ENCODE measurements at regions not wholly inside any gene's neighbourhood (a gene's known extent, or its start where the extent isn't known, plus 50 kb on each side); places are given as distances from the start of the nearest gene placed in this dataset.

DNA sequence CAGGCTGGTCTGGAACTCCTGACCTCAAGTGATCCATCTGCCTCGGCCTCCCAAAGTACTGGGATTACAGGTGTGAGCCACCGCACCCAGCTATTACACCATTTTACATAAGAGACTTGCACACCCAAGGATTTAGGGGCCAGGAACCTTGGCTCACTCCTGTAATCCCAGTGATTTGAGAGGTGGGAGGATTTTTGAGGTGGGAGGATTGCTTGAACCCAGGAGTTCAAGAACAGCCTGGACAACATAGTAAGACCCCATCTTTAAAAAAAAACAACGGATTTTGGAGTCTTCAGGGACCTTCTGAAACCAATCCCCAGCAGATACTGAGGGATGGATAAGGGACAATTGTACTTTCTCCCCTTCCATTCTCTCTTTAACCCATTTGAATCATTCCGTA lies 55.3 kb upstream of the PIM1 start:
- Histone ChIP-seq H3K9me3 (no peaks in the 10 kb centered on the region), H3K4me3 (no peak overlapping the region), H3K36me3 (no peaks in the 10 kb centered on the region), H3K27ac (no peak overlapping the region), H3K4me1 (ENCODE audit: insufficient read depth) (peaks cover 19% of the 10 kb centered on the region), H3K27me3 (no peaks in the 10 kb centered on the region)
- no peak for TF ChIP-seq EP300 (IDR thresholded peaks at IDR 0.05)
- TF ChIP-seq, protein P1, sequence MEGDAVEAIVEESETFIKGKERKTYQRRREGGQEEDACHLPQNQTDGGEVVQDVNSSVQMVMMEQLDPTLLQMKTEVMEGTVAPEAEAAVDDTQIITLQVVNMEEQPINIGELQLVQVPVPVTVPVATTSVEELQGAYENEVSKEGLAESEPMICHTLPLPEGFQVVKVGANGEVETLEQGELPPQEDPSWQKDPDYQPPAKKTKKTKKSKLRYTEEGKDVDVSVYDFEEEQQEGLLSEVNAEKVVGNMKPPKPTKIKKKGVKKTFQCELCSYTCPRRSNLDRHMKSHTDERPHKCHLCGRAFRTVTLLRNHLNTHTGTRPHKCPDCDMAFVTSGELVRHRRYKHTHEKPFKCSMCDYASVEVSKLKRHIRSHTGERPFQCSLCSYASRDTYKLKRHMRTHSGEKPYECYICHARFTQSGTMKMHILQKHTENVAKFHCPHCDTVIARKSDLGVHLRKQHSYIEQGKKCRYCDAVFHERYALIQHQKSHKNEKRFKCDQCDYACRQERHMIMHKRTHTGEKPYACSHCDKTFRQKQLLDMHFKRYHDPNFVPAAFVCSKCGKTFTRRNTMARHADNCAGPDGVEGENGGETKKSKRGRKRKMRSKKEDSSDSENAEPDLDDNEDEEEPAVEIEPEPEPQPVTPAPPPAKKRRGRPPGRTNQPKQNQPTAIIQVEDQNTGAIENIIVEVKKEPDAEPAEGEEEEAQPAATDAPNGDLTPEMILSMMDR (IDR thresholded peaks at IDR 0.05), result no peak
- no peak for TF ChIP-seq POLR2A (IDR thresholded peaks at IDR 0.05)
- DNase-seq, result no peak
- intact Hi-C loops (cut with DNase I), result no loop called here
- WGBS, 3 donors, result 90 to 93% (median 93%) methylated on average over 4 of the region's 4 CpGs

DNA sequence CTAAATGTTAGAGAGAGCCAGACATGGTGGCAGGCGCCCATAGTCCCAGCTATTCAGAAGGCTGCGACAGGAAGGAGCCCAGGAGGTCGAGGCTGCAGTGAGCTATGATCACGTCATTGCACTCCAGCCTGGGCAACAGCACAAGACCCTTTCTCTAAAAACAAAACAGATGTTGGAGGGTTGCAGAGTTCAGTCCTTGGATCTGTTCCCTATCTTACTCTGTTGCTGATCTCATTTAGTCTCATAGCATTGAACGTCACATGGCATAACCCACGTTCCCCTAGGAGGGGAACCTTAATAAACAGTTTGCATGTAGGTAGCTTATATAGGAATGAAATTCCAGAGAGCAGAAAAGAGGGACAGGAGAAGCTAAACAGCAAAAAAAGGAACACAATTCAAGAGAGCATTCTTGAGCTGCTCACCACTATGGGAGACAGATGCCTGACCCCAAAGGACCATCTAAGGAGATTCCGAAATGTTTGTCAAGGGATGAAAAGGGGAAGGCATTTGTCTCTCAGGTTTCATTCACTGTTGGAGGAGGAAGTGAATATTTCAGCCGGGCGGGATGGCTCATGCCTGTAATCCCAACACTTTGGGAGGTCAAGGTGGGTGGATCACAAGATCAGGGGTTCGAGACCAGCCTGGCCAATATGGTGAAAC lies 54.6 kb upstream of the PIM1 start:
- Histone ChIP-seq H3K9me3 (no peaks in the 10 kb centered on the region), H3K27me3 (no peaks in the 10 kb centered on the region), H3K4me3 (no peak overlapping the region), H3K4me1 (ENCODE audit: insufficient read depth) (peaks cover 12% of the 10 kb centered on the region), H3K36me3 (no peaks in the 10 kb centered on the region), H3K27ac (no peak overlapping the region)
- no peak for DNase-seq
- intact Hi-C loops (cut with DNase I), result no loop called here
- 32 to 43% (median 40%) methylated on average over 10 of the region's 10 CpGs for WGBS, 3 donors
- TF ChIP-seq EP300 (IDR thresholded peaks at IDR 0.05) (no peak), POLR2A (IDR thresholded peaks at IDR 0.05) (no peak)
- TF ChIP-seq, protein P1 (IDR thresholded peaks at IDR 0.05), result no peak

DNA sequence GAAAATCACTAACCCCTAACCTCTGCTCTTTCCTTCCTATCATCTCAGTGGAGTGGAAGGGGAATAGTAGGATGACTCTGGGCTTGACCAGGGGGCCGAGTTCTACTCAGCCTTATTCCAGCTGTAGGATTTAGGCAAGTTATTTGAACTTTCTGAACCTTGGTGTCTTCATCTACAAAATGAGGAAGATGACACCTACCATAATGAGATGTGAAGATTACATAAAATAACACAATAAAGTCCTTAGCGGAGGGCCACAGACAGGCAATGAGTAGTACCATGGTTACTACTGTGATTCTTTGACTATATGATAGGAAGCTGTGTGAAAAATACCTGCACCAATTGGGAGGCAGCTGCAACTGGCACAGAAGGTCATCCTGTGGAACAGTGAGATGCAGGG lies 53.6 kb upstream of the PIM1 start:
- Histone ChIP-seq H3K27me3 (no peaks in the 10 kb centered on the region), H3K4me1 (ENCODE audit: insufficient read depth) (peaks cover 4% of the 10 kb centered on the region), H3K4me3 (no peak overlapping the region), H3K9me3 (no peaks in the 10 kb centered on the region), H3K36me3 (no peaks in the 10 kb centered on the region), H3K27ac (no peak overlapping the region)
- intact Hi-C loops (cut with DNase I), result no loop called here
- no peak for DNase-seq
- TF ChIP-seq POLR2A (IDR thresholded peaks at IDR 0.05), result no peak
- TF ChIP-seq, protein P1 (IDR thresholded peaks at IDR 0.05), result no peak
- TF ChIP-seq EP300 (IDR thresholded peaks at IDR 0.05), result no peak
- 97 to 100% (median 97%) methylated on average over 2 of the region's 2 CpGs for WGBS, 3 donors

DNA sequence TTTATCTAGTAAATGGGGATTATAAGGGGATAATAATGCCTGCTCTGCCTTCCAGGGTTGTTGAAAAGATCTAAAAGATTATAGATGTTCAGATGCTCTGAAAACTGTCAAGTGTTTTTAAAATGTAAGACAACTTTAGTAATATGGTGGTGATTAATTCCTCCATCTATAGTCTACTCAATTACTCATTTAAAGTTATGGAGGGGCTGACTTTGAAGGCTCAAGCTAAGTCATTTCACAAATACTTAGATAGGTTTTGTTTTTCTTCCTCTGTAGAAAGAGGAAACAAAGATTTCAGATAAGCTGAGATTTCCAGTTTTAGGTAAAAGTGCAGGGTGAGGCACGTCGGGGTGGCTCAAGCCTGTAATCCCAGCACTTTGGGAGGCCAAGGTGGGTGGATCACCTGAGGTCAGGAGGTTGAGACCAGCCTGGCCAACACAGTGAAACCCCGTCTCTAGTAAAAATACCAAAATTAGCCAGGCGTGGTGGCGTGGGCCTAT lies 50.5 kb upstream of the PIM1 start:
- no peak for DNase-seq
- WGBS, 3 donors, result 87 to 91% (median 90%) methylated on average over 5 of the region's 5 CpGs
- Histone ChIP-seq H3K27me3 (no peaks in the 10 kb centered on the region), H3K27ac (no peak overlapping the region), H3K9me3 (no peaks in the 10 kb centered on the region), H3K36me3 (no peaks in the 10 kb centered on the region), H3K4me1 (ENCODE audit: insufficient read depth) (peaks cover 3% of the 10 kb centered on the region), H3K4me3 (no peak overlapping the region)
- intact Hi-C loops (cut with DNase I), result no loop called here
- TF ChIP-seq EP300 (IDR thresholded peaks at IDR 0.05), result no peak
- TF ChIP-seq, protein P1 (IDR thresholded peaks at IDR 0.05), result no peak
- no peak for TF ChIP-seq POLR2A (IDR thresholded peaks at IDR 0.05)
